ENCODE measurements at regions not wholly inside any gene's neighbourhood (a gene's known extent, or its start where the extent isn't known, plus 50 kb on each side); places are given as distances from the start of the nearest gene placed in this dataset.
"Not testable (repeated sequence)": the region's sequence is repeated elsewhere in the genome, so short reads cannot be mapped to it uniquely, and the experiment has no call there.

DNA sequence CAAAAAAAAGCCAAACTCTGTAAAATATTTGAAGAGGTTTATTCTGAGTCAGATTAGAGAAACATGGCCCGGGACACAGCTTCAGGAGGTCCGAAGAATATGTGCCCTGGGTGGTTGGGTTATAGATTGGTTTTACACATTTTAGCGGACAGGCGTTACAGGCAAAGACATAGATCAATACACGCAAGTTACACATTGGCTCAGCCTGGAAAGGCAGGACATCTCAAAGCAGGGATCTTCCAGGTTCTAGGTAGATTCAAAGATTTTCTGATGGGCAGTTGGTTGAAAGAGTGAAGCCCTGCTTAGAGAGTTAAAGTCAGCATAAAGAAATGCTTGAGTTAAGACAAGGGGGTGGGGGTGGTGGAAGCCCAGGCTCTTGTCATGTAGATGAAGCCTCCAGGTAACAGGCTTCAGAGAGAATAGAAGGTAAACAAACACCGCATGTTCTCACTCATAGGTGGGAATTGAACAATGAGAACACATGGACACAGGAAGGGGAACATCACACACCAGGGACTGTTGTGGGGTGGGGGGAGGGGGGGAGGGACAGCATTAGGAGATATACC lies 464.3 kb upstream of the ADARB2 start:
- no peak for DNase-seq (ENCODE audit: low spot score)
- no peak for TF ChIP-seq CTCF (IDR thresholded peaks at IDR 0.05; ENCODE audit: extremely low read depth, insufficient read depth, missing control alignments)
- in situ Hi-C loops (cut with MboI; ENCODE audit: low pct_unique_long_range_greater_than_20kb, low sequenced_read_pairs, unreplicated experiment) = no loop called here

DNA sequence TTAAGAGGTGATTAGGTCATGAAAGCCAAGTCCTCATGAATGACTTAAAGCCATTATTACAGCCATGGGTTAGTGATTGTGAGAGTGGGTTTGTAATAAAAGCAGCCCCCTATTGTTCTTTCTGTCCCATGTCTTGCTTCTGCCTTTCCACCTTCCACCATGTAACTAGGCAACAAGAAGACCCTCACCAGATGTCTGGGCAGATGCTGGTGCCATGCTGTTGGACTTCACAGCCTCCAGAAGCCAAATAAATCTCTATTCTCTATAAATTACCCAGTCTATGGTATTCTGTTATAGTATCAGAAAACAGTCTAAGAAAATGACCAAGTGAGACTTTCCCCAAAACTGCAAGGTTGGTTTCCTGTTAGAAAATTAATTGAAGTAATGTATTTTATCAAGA lies 460.3 kb upstream of the ADARB2 start:
- no peak for DNase-seq (ENCODE audit: low spot score)
- no peak for TF ChIP-seq CTCF (IDR thresholded peaks at IDR 0.05; ENCODE audit: extremely low read depth, insufficient read depth, missing control alignments)
- in situ Hi-C loops (cut with MboI; ENCODE audit: low pct_unique_long_range_greater_than_20kb, low sequenced_read_pairs, unreplicated experiment) = no loop called here

- in situ Hi-C loops (cut with MboI; ENCODE audit: low pct_unique_long_range_greater_than_20kb, low sequenced_read_pairs, unreplicated experiment) = no loop called here
- DNase-seq (ENCODE audit: low spot score) = no peak
- TF ChIP-seq CTCF (IDR thresholded peaks at IDR 0.05; ENCODE audit: extremely low read depth, insufficient read depth, missing control alignments) = no peak
These were observed 458.9 kb upstream of the ADARB2 start for GRCh38 chr10:2196272-2196671.

DNA sequence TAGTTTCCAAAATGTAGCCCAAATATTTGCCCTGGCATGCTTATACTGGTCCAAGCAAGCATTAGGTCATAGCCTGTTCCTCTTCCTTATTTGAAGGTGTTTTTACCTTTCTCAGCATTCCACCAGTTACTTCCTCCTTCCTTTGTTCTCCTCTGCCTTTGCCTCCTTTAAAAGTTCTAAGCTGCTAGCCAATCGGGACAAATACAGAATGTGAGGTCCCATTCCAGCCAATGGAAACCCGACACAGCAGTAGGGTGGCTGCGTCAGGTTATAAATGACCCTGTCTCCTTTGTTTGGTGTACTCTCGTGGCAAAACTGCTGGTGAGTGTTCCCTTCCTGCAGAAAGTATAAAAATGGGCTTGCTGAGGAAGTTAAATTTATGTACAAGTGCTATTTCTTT lies 452.0 kb upstream of the ADARB2 start:
- in situ Hi-C loops (cut with MboI; ENCODE audit: low pct_unique_long_range_greater_than_20kb, low sequenced_read_pairs, unreplicated experiment); DNase-seq (ENCODE audit: low spot score): not testable (repeated sequence)

GRCh38 chr10:2188371-2188770 lies 451.0 kb upstream of the ADARB2 start:
- TF ChIP-seq CTCF (IDR thresholded peaks at IDR 0.05; ENCODE audit: extremely low read depth, insufficient read depth, missing control alignments) = no peak
- no peak for DNase-seq (ENCODE audit: low spot score)
- in situ Hi-C loops (cut with MboI; ENCODE audit: low pct_unique_long_range_greater_than_20kb, low sequenced_read_pairs, unreplicated experiment) = no loop called here

DNA sequence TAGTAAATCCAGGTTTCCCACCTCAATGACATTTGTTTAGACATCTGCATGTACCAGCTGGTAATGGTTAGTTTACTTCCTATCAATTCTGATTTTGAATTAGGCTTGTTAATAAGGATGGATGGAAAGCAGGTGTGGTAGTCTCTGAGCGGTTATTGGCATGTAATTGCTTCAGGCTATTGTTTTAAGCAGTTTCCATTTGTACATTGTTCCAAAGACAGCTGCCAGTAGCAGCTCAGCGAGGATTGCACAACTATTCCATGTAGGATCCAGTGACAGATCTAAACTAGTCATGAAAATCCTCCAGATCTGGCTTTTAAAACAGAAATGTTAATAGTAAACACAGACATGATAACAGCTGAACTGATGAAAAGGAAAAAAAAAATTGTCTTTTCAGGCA lies 436.0 kb upstream of the ADARB2 start:
- in situ Hi-C loops (cut with MboI; ENCODE audit: low pct_unique_long_range_greater_than_20kb, low sequenced_read_pairs, unreplicated experiment) = no loop called here
- no peak for DNase-seq (ENCODE audit: low spot score)
- TF ChIP-seq CTCF (IDR thresholded peaks at IDR 0.05; ENCODE audit: extremely low read depth, insufficient read depth, missing control alignments) = no peak

DNA sequence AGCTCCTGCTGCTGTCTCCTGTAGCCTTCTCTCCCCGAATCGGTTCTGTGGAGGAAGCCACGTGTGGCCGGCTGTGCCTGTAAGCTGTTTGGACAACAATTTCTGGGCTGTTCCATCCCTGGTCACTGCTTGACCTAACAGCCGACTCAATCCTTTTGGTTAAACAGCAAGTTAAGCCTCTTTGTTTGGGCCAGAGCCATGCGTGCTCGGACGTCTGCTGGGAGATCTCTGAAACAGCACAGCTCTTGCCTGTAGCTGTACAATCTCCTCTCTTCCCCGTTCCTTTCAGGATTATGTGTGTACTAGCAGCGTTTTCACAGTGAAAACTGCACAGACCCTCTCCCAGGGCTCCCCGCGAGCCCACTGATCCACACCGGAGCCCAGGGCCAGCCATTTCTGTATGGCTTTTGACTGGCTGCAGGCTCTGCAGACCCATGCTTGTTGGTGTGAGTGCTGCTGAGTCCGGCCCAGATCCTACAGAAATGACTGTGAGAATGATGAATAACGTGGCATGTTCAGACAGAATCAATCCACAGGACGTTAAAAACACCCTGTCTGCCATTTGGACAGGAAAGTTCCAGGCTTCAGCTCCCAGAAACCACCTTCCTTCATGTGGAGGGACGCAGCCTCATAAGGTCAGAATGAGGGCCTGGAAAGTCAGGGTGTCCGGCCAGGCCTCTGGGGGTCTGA lies 428.6 kb upstream of the ADARB2 start:
- DNase-seq (ENCODE audit: low spot score) = no peak
- in situ Hi-C loops (cut with MboI; ENCODE audit: low pct_unique_long_range_greater_than_20kb, low sequenced_read_pairs, unreplicated experiment) = no loop called here
- TF ChIP-seq CTCF (IDR thresholded peaks at IDR 0.05; ENCODE audit: extremely low read depth, insufficient read depth, missing control alignments) = no peak

Data from GM13977 (cell line).